SK-N-MC (cell line): ENCODE measurements at regions not wholly inside any gene's neighbourhood (a gene's known extent, or its start where the extent isn't known, plus 50 kb on each side); places are given as distances from the start of the nearest gene placed in this dataset.

Source experiments
- DNase-seq: peaks from one replicate; pipeline ENCODE4 v3.0.0-alpha.2; 2011; ENCODE audit warnings: low read depth, low spot score
- H3K27ac ChIP-seq: fragments of 200-600 bp; sonication (generic); 2 replicates; pipeline ENCODE4 v1.5.1; 2016; ENCODE audit warnings: mixed run types
- H3K36me3 ChIP-seq: fragments of 200-600 bp; sonication (generic); 2 replicates; pipeline ENCODE4 v1.6.1; 2017; ENCODE audit warnings: antibody characterized with exemption, low read length, mixed read lengths; ENCODE audit not compliant: insufficient read depth
- H3K4me3 ChIP-seq: fragments of 200-600 bp; sonication (generic); 2 replicates; pipeline ENCODE4 v1.5.1; 2016
- H3K9ac ChIP-seq: fragments of 200-600 bp; sonication (generic); 2 replicates; pipeline ENCODE4 v1.8.0; 2017; ENCODE audit warnings: mixed run types, mixed read lengths; ENCODE audit not compliant: insufficient read length
- H3K9me3 ChIP-seq: fragments of 200-600 bp; sonication (generic); 2 replicates; pipeline ENCODE4 v1.6.1; 2017; ENCODE audit warnings: low read depth, mild to moderate bottlenecking, antibody characterized with exemption, low read length, moderate library complexity, mixed read lengths
- EZH2 ChIP-seq: fragments of 200-600 bp; sonication (generic); IDR thresholded peaks from one replicate; pipeline ENCODE4 v1.6.1; 2017; ENCODE audit warnings: antibody characterized with exemption
- FOXP2 ChIP-seq: optimal IDR thresholded peaks from 2 replicates; pipeline ENCODE3; 2011; ENCODE audit warnings: mild to moderate bottlenecking, moderate library complexity; ENCODE audit not compliant: insufficient read depth; ENCODE audit errors: extremely low read length, control extremely low read depth
- POLR2AphosphoS5 ChIP-seq: IDR thresholded peaks from 2 replicates; pipeline ENCODE4 v1.6.1; 2012; ENCODE audit warnings: mild to moderate bottlenecking, low read depth, low read length, borderline replicate concordance

DNA sequence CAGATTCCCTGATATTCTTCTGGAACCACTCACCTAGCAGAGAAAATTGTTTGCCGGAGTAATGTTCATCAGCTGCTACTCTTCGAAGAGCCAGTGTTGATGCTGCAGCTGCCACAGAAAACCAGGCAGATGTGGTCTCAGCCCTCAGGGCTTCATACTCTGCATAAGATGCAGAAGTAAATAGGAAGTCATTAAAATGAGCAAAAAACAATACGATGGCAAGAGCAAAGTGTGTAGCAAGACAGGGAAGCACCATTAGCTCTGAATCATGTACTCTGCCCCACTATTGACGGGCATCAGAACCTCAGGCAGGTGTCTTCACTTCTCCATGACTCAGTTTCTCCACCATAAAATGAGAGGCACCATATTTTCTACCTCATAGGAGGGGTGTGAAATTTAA lies 991.6 kb upstream of the TMEM132C start:
- Histone ChIP-seq H3K9me3 (no peaks in the 10 kb centered on the region), H3K27ac (no peak overlapping the region), H3K9ac (no peak overlapping the region), H3K36me3 (no peaks in the 10 kb centered on the region), H3K4me3 (no peak overlapping the region)
- TF ChIP-seq POLR2AphosphoS5 (no peak), EZH2 (no peak), FOXP2 (no peak)
- no peak for DNase-seq

DNA sequence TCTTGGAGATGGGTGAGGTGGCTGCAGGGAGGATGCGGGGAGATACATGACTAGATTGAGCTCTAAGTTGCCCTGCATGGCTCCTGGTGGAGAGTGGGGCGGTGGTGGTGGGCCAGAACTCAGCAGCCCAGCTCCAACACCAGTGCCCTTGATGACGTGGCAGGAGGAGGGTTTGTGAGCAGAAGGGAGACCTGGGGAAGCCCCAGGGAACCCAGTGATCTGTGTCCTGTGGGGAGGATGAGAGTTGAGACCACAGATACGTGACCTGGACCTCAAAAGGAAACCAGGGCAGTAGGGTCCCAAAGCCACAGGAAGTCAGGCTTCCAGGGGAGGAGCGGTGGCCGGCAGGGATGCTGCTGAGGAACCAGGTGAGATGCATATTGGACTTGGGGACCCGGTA lies 989.1 kb upstream of the TMEM132C start:
- Histone ChIP-seq H3K4me3 (no peak overlapping the region), H3K9me3 (no peaks in the 10 kb centered on the region), H3K27ac (no peak overlapping the region), H3K36me3 (no peaks in the 10 kb centered on the region), H3K9ac (no peak overlapping the region)
- no peak for DNase-seq
- TF ChIP-seq POLR2AphosphoS5: no peak
- no peak for TF ChIP-seq EZH2
- no peak for TF ChIP-seq FOXP2

DNA sequence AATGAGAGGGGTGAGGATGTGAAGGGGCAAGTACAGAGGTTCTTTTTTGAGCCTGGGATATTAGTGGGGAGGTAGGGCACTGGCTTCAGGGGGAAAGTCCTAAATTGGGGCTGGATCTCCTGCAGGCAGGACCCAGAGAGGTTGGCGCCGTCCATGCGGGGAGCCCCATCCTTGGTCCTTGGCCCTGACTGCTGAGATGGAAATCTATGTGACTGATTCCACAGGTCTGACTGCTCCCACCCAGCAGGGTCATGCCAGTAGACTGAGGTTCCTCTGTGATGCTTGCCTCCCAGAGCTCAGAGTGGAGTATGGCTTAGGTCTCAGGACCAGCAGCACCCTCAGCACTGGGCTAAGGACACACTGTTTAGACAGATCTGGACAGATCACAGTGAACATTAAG lies 988.6 kb upstream of the TMEM132C start:
- no peak for DNase-seq
- H3K9me3 ChIP-seq: no peaks in the 10 kb centered on the region
- no peak for TF ChIP-seq POLR2AphosphoS5
- no peak for TF ChIP-seq EZH2
- no peak for TF ChIP-seq FOXP2

DNA sequence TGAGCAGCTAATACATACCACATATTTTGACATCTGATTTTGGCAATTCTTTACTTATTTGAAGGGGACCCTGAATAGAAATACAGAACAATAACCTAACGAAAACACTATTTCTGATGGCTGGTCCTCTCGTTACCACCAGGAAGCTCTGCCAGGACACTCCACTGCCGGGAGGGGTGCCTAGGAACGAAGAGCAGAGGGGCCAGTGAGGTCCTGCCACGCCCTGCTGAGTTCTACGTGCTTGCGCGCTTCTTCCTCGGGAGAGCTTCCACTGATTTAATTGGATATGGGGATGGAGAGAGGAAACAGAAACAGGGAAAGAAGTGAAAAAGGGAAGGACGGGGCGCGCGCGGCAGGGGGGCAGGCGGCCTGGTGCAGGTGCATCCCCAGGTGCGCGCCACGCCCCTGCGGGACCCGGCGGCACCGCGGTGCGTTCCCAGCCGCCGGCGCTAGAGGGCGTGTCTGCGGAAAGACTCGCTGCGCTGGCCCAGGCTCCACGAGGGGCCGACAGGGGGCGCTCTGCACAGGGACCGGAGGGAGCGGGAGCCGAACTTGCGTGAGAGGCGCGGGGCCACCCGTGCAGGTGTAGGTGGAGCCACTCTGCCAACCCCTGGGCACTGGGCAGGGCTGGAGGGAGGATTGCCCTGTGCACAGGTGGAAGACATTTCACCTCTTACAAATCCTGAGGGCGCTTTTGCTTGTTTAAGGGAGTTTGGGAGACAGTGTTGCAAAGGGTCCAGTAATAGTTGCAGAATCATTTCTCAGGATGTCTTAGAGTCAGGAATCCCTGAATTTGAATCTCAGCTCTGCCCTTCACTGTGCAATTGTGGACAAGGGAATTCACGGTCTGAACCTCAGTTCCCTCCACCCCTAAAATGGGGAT lies 986.3 kb upstream of the TMEM132C start:
- H3K9me3 ChIP-seq: no peaks in the 10 kb centered on the region
- H3K36me3 ChIP-seq: no peaks in the 10 kb centered on the region
- H3K4me3 ChIP-seq: no peak overlapping the region
- no peak for TF ChIP-seq FOXP2
- TF ChIP-seq EZH2: no peak
- no peak for TF ChIP-seq POLR2AphosphoS5
- no peak for DNase-seq
- H3K27ac ChIP-seq: no peak overlapping the region
- no peak overlapping the region for H3K9ac ChIP-seq

More for the DNA sequence above, 988.6 kb upstream of the TMEM132C start:
- no peak overlapping the region for H3K4me3 ChIP-seq
- no peak overlapping the region for H3K9ac ChIP-seq
- no peaks in the 10 kb centered on the region for H3K36me3 ChIP-seq
- H3K27ac ChIP-seq: no peak overlapping the region

- Histone ChIP-seq H3K9ac (no peak overlapping the region), H3K9me3 (no peaks in the 10 kb centered on the region), H3K4me3 (no peak overlapping the region), H3K27ac (peak overlapping the region; percentile 94), H3K36me3 (no peaks in the 10 kb centered on the region)
- TF ChIP-seq POLR2AphosphoS5: no peak
- no peak for TF ChIP-seq FOXP2
- TF ChIP-seq EZH2: no peak
- no peak for DNase-seq
These were observed 984.0 kb upstream of the TMEM132C start for GRCh38 chr12:127282786-127283565.

DNA sequence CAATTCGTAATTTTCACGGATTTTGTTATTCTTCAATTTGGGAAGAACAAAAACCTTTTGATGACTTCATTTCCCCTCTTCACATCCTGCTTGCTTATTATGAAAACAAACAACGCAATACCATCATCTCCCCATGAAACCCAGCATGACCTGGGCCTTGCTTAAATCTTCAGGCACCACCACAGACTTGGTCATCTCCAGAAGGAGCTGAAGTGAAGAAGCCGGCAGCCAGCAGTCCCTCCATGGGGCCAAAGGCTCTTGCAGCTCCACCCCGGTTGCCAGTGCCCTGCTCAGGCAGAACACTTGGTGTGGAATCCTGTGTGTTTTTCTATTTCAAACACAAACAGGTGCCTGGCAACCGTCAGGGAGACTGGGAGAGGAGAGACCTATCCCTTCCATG lies 982.9 kb upstream of the TMEM132C start:
- Histone ChIP-seq H3K36me3 (no peaks in the 10 kb centered on the region), H3K27ac (peak overlapping the region; percentile 94), H3K9me3 (no peaks in the 10 kb centered on the region), H3K4me3 (no peak overlapping the region), H3K9ac (no peak overlapping the region)
- no peak for DNase-seq
- TF ChIP-seq FOXP2: no peak

- peak overlapping the region; percentile 38 for H3K9ac ChIP-seq
- H3K36me3 ChIP-seq: no peaks in the 10 kb centered on the region
- peak overlapping the region; percentile 94 for H3K27ac ChIP-seq
- no peak for DNase-seq
- no peak for TF ChIP-seq POLR2AphosphoS5
- no peak for TF ChIP-seq FOXP2
- TF ChIP-seq EZH2: no peak
- H3K4me3 ChIP-seq: no peak overlapping the region
- no peaks in the 10 kb centered on the region for H3K9me3 ChIP-seq
These were observed 982.0 kb upstream of the TMEM132C start for GRCh38 chr12:127284870-127285431.

- Histone ChIP-seq H3K9me3 (no peaks in the 10 kb centered on the region), H3K9ac (no peak overlapping the region), H3K27ac (peak overlapping the region; percentile 94), H3K36me3 (no peaks in the 10 kb centered on the region), H3K4me3 (peak overlapping the region; percentile 28)
- TF ChIP-seq FOXP2 (no peak), EZH2 (no peak), POLR2AphosphoS5 (no peak)
- no peak for DNase-seq
These were observed 980.7 kb upstream of the TMEM132C start for GRCh38 chr12:127286281-127286680.

GRCh38 chr12:127287256-127287655 lies 979.7 kb upstream of the TMEM132C start:
- H3K9me3 ChIP-seq: no peaks in the 10 kb centered on the region
- H3K9ac ChIP-seq: no peak overlapping the region
- no peak for TF ChIP-seq FOXP2
- DNase-seq: no peak
- H3K36me3 ChIP-seq: no peaks in the 10 kb centered on the region
- no peak overlapping the region for H3K4me3 ChIP-seq
- peak overlapping the region; percentile 78 for H3K27ac ChIP-seq
